CD1c-positive myeloid dendritic cell (primary cell): ENCODE measurements at regions not wholly inside any gene's neighbourhood (a gene's known extent, or its start where the extent isn't known, plus 50 kb on each side); places are given as distances from the start of the nearest gene placed in this dataset.
"Not testable (repeated sequence)": the region's sequence is repeated elsewhere in the genome, so short reads cannot be mapped to it uniquely, and the experiment has no call there.

ENCODE experiments used
- DNase-seq: peaks from one replicate; pipeline ENCODE4 v3.0.0-alpha.2; 2016; ENCODE audit errors: extremely low spot score

- no peak for DNase-seq
These were observed 570.0 kb downstream of the PTPRC start for GRCh38 chr1:199208847-199209246.

GRCh38 chr1:199218065-199218464, 579.2 kb downstream of the PTPRC start:
- DNase-seq: no peak

- DNase-seq: no peak
These were observed 579.7 kb downstream of the PTPRC start for GRCh38 chr1:199218533-199218932.

GRCh38 chr1:199220031-199220430, 581.2 kb downstream of the PTPRC start:
- DNase-seq: no peak

GRCh38 chr1:199221371-199222150, 582.7 kb downstream of the PTPRC start:
- DNase-seq: no peak

GRCh38 chr1:199223936-199224335, 585.1 kb downstream of the PTPRC start:
- DNase-seq: no peak

GRCh38 chr1:199226163-199226562, 587.3 kb downstream of the PTPRC start:
- DNase-seq: no peak

GRCh38 chr1:199242147-199242546, 603.3 kb downstream of the PTPRC start:
- DNase-seq: peak; percentile 5

- no peak for DNase-seq
These were observed 603.8 kb downstream of the PTPRC start for GRCh38 chr1:199242601-199243000.

GRCh38 chr1:199243423-199244061, 604.7 kb downstream of the PTPRC start:
- peak; percentile 41 for DNase-seq

GRCh38 chr1:199245946-199246345, 607.1 kb downstream of the PTPRC start:
- no peak for DNase-seq

- no peak for DNase-seq
These were observed 607.9 kb downstream of the PTPRC start for GRCh38 chr1:199246716-199247115.

- DNase-seq: no peak
These were observed 609.1 kb downstream of the PTPRC start for GRCh38 chr1:199247891-199248290.

- not testable (repeated sequence) for DNase-seq
These were observed 615.2 kb downstream of the PTPRC start for GRCh38 chr1:199254040-199254439.

GRCh38 chr1:199261328-199261727, 622.5 kb downstream of the PTPRC start:
- DNase-seq: no peak

- no peak for DNase-seq
These were observed 625.4 kb downstream of the PTPRC start for GRCh38 chr1:199264283-199264682.

GRCh38 chr1:199264911-199265310, 626.1 kb downstream of the PTPRC start:
- no peak for DNase-seq

GRCh38 chr1:199265319-199265718, 626.5 kb downstream of the PTPRC start:
- DNase-seq: no peak

GRCh38 chr1:199269241-199269640, 630.4 kb downstream of the PTPRC start:
- DNase-seq: no peak

GRCh38 chr1:199272139-199272544, 633.3 kb downstream of the PTPRC start:
- DNase-seq: no peak

GRCh38 chr1:199272628-199273086, 633.8 kb downstream of the PTPRC start:
- DNase-seq: no peak

- DNase-seq: no peak
These were observed 635.1 kb downstream of the PTPRC start for GRCh38 chr1:199273837-199274379.

- no peak for DNase-seq
These were observed 640.2 kb downstream of the PTPRC start for GRCh38 chr1:199279067-199279466.
